Liver (tissue), 8 donors: ENCODE measurements at regions not wholly inside any gene's neighbourhood (a gene's known extent, or its start where the extent isn't known, plus 50 kb on each side); places are given as distances from the start of the nearest gene placed in this dataset.

Source experiments
- DNase-seq: peaks from one replicate; pipeline ENCODE4 v3.0.0-alpha.2; 2017; ENCODE audit warnings: low spot score
- H3K27ac ChIP-seq, 2 donors: one replicate each; pipeline ENCODE4 v1.7.0; 2013; ENCODE audit warnings: inconsistent platforms in 2 of 2, low read length in 2 of 2, control low read depth in 1 of 2, low read depth in 1 of 2, mild to moderate bottlenecking in 1 of 2
- H3K27me3 ChIP-seq, 4 donors: one replicate each; pipeline versions ENCODE4 v1.6.1 to v1.7.0; 2013; ENCODE audit warnings: low read length in 3 of 4, inconsistent platforms in 1 of 4, mild to moderate bottlenecking in 1 of 4, moderate library complexity in 1 of 4; ENCODE audit not compliant: control insufficient read depth in 4 of 4, insufficient read depth in 4 of 4
- H3K36me3 ChIP-seq, 4 donors: one replicate each; pipeline versions ENCODE4 v1.6.1 to v1.7.0; 2013; ENCODE audit warnings: low read length in 3 of 4, mild to moderate bottlenecking in 3 of 4, low read depth in 1 of 4, moderate library complexity in 1 of 4; ENCODE audit not compliant: control insufficient read depth in 4 of 4, insufficient read depth in 3 of 4
- H3K4me1 ChIP-seq, 4 donors: one replicate each; pipeline versions ENCODE4 v1.6.1 to v1.7.0; 2013; ENCODE audit warnings: low read length in 3 of 4, mild to moderate bottlenecking in 3 of 4, moderate library complexity in 1 of 4; ENCODE audit not compliant: control insufficient read depth in 4 of 4, insufficient read depth in 4 of 4
- H3K4me3 ChIP-seq, 3 donors: one replicate each; pipeline versions ENCODE4 v1.6.1 to v1.7.0; 2013; ENCODE audit warnings: low read length in 3 of 3, control low read depth in 1 of 3, low read depth in 1 of 3, mild to moderate bottlenecking in 1 of 3
- H3K9ac ChIP-seq, 2 donors: one replicate each; pipeline ENCODE4 v1.7.0; 2013; ENCODE audit warnings: low read length in 2 of 2, mild to moderate bottlenecking in 2 of 2, moderate library complexity in 2 of 2, control low read depth in 1 of 2, low read depth in 1 of 2
- H3K9me3 ChIP-seq, 4 donors: one replicate each; pipeline versions ENCODE4 v1.6.1 to v1.7.0; 2013; ENCODE audit warnings: low read length in 3 of 4; ENCODE audit not compliant: control insufficient read depth in 4 of 4
- ATF3 ChIP-seq: IDR thresholded peaks from 2 replicates; pipeline ENCODE4 v1.6.1; 2016; ENCODE audit warnings: antibody characterized with exemption
- CTCF ChIP-seq: fragments of 150-350 bp; IDR thresholded peaks from 2 replicates; pipeline ENCODE4 v1.5.1; 2017; ENCODE audit warnings: improper control_type of control experiment, low read depth, low read length; ENCODE audit not compliant: missing input control
- EGR1 ChIP-seq, 2 donors: IDR thresholded peaks; 2 replicates each; pipeline ENCODE4 v1.6.1; 2016 to 2018; ENCODE audit warnings: antibody characterized with exemption in 2 of 2, low read depth in 2 of 2
- FOXA1 ChIP-seq: IDR thresholded peaks from 2 replicates; pipeline ENCODE4 v1.6.1; 2016; ENCODE audit warnings: antibody characterized with exemption
- FOXA2 ChIP-seq: IDR thresholded peaks from 2 replicates; pipeline ENCODE4 v1.6.1; 2016; ENCODE audit warnings: antibody characterized with exemption
- GABPA ChIP-seq, 2 donors: IDR thresholded peaks in 1 of 2; conservative IDR thresholded peaks in 1 of 2; 2 replicates each; pipeline ENCODE4 v1.6.1; 2016; ENCODE audit warnings: antibody characterized with exemption in 2 of 2, mild to moderate bottlenecking in 1 of 2, moderate library complexity in 1 of 2
- HNF4A ChIP-seq, 2 donors: conservative IDR thresholded peaks; 2 replicates each; pipeline ENCODE4 v1.6.1; 2016; ENCODE audit warnings: antibody characterized with exemption in 2 of 2, mild to moderate bottlenecking in 2 of 2
- HNF4G ChIP-seq: IDR thresholded peaks from 2 replicates; pipeline ENCODE4 v1.6.1; 2016; ENCODE audit warnings: antibody characterized with exemption
- JUND ChIP-seq, 2 donors: IDR thresholded peaks; 2 replicates each; pipeline ENCODE4 v1.6.1; 2016; ENCODE audit warnings: antibody characterized with exemption in 2 of 2
- MAX ChIP-seq: IDR thresholded peaks from 2 replicates; pipeline ENCODE4 v1.6.1; 2016; ENCODE audit warnings: antibody characterized with exemption
- NR2F2 ChIP-seq: IDR thresholded peaks from 2 replicates; pipeline ENCODE4 v1.6.1; 2016; ENCODE audit warnings: antibody characterized with exemption
- RAD21 ChIP-seq, 2 donors: IDR thresholded peaks; 2 replicates each; pipeline ENCODE4 v1.6.1; 2016; ENCODE audit warnings: antibody characterized with exemption in 2 of 2, mild to moderate bottlenecking in 2 of 2
- REST ChIP-seq: IDR thresholded peaks from 2 replicates; pipeline ENCODE4 v1.6.1; 2016; ENCODE audit warnings: antibody characterized with exemption, mild to moderate bottlenecking
- RXRA ChIP-seq, 2 donors: IDR thresholded peaks; 2 replicates each; pipeline ENCODE4 v1.6.1; 2017 to 2018; ENCODE audit warnings: antibody characterized with exemption in 2 of 2, mild to moderate bottlenecking in 1 of 2
- SP1 ChIP-seq: IDR thresholded peaks from 2 replicates; pipeline ENCODE4 v1.6.1; 2018; ENCODE audit warnings: antibody characterized with exemption, mild to moderate bottlenecking
- TAF1 ChIP-seq: conservative IDR thresholded peaks from 2 replicates; pipeline ENCODE4 v1.6.1; 2016; ENCODE audit warnings: antibody characterized with exemption, mild to moderate bottlenecking
- YY1 ChIP-seq: IDR thresholded peaks from 2 replicates; pipeline ENCODE4 v1.6.1; 2016; ENCODE audit warnings: antibody characterized with exemption, mild to moderate bottlenecking
- ZBTB33 ChIP-seq: IDR thresholded peaks from 2 replicates; pipeline ENCODE4 v1.6.1; 2016; ENCODE audit warnings: antibody characterized with exemption
- WGBS: extraction: QIAGEN DNeasy Blood & Tissue Kit; methylation state at CpG from one replicate; pipeline ENCODE4 v1.1.7; 2013; 5-methylcytosine and 5-hydroxymethylcytosine counted together
- donor health status: healthy.
- donor health status: healthy.
- donor health status: healthy.
- donor health status: healthy.
- donor health status: healthy.

- DNase-seq: no peak
- H3K36me3 ChIP-seq: no peaks in the 10 kb centered on the region
- no peak overlapping the region for H3K9ac ChIP-seq
- H3K27ac ChIP-seq: no peak overlapping the region
- H3K27me3 ChIP-seq: no peaks in the 10 kb centered on the region
- WGBS: 74% methylated on average over 4 of the region's 4 CpGs
- no peaks in the 10 kb centered on the region for H3K9me3 ChIP-seq
- H3K4me3 ChIP-seq: no peak overlapping the region
- H3K4me1 ChIP-seq: no peaks in the 10 kb centered on the region
- TF ChIP-seq FOXA2 (no peak), MAX (no peak), CTCF (no peak), EGR1 (IDR thresholded peaks at IDR 0.05; ENCODE audit: low read depth in 2 of 2) (no peak), TAF1 (no peak), ATF3 (no peak), ZBTB33 (no peak), GABPA (IDR thresholded peaks at IDR 0.05 in 1 of 2, conservative IDR thresholded peaks at IDR 0.05 in 1 of 2) (no peak), SP1 (no peak), HNF4G (no peak), REST (no peak), JUND (IDR thresholded peaks at IDR 0.05) (no peak), RXRA (IDR thresholded peaks at IDR 0.05) (no peak), YY1 (no peak), FOXA1 (no peak), NR2F2 (no peak)
Measured at GRCh38 chr4:95601356-95601755, 52.6 kb upstream of the UNC5C start.

- DNase-seq: no peak
- Histone ChIP-seq H3K9me3 (no peaks in the 10 kb centered on the region), H3K4me3 (no peak overlapping the region), H3K36me3 (no peaks in the 10 kb centered on the region), H3K4me1 (no peaks in the 10 kb centered on the region), H3K27me3 (no peaks in the 10 kb centered on the region), H3K27ac (no peak overlapping the region), H3K9ac (no peak overlapping the region)
- WGBS: 64% methylated on average over 7 of the region's 7 CpGs
- no peak for TF ChIP-seq GABPA (IDR thresholded peaks at IDR 0.05 in 1 of 2, conservative IDR thresholded peaks at IDR 0.05 in 1 of 2)
- TF ChIP-seq HNF4G: no peak
- no peak for TF ChIP-seq TAF1
- TF ChIP-seq RAD21 (IDR thresholded peaks at IDR 0.05): no peak
- TF ChIP-seq YY1: no peak
- TF ChIP-seq RXRA (IDR thresholded peaks at IDR 0.05): no peak
- TF ChIP-seq MAX: no peak
- TF ChIP-seq SP1: no peak
- no peak for TF ChIP-seq HNF4A (conservative IDR thresholded peaks at IDR 0.05)
- TF ChIP-seq JUND (IDR thresholded peaks at IDR 0.05): no peak
- TF ChIP-seq FOXA2: no peak
- TF ChIP-seq ZBTB33: no peak
- no peak for TF ChIP-seq FOXA1
Measured at GRCh38 chr4:95599777-95600400, 51.1 kb upstream of the UNC5C start.
